H1 (cell line): ENCODE measurements at regions not wholly inside any gene's neighbourhood (a gene's known extent, or its start where the extent isn't known, plus 50 kb on each side); places are given as distances from the start of the nearest gene placed in this dataset.

Experiments
- EGR1 ChIP-seq: IDR thresholded peaks from 2 replicates; pipeline ENCODE4 v1.6.1; 2011; ENCODE audit warnings: low read depth, low read length, borderline replicate concordance
- MAX ChIP-seq: IDR thresholded peaks from 2 replicates; pipeline ENCODE4 v1.6.1; 2012; ENCODE audit warnings: inconsistent platforms

- TF ChIP-seq EGR1 = no peak
- TF ChIP-seq MAX = no peak
Observed at GRCh38 chr3:79870313-79870620, 102.5 kb upstream of the ROBO1 start.
